Heart right ventricle (tissue), 16 donors: ENCODE measurements at regions not wholly inside any gene's neighbourhood (a gene's known extent, or its start where the extent isn't known, plus 50 kb on each side); places are given as distances from the start of the nearest gene placed in this dataset.

Experiments used
- ATAC-seq, 8 donors: fragments of 200-7000 bp; cut with Tn5 transposase; one replicate each; pipeline ENCODE4 v1.9.1; 2020; ENCODE audit warnings: mild to moderate bottlenecking in 8 of 8, moderate library complexity in 8 of 8, moderate number of reproducible peaks in 1 of 8
- DNase-seq, 2 donors: peaks; one replicate each; pipeline ENCODE4 v3.0.0-alpha.2; 2020
- H3K27ac ChIP-seq, 10 donors: fragments of 200-600 bp; sonication (generic) in 2 of 10; one replicate each; pipeline versions ENCODE4 v1.5.0 to v1.8.0; 2020 to 2022; ENCODE audit warnings: mild to moderate bottlenecking in 3 of 10
- H3K27me3 ChIP-seq, 7 donors: fragments of 200-600 bp; one replicate each; pipeline ENCODE4 v1.8.0; 2021 to 2022; ENCODE audit warnings: mild to moderate bottlenecking in 2 of 7
- H3K36me3 ChIP-seq, 9 donors: fragments of 200-600 bp; sonication (generic) in 1 of 9; one replicate each; pipeline versions ENCODE4 v1.5.0 to v1.8.0; 2020 to 2022; ENCODE audit warnings: mild to moderate bottlenecking in 2 of 9
- H3K4me1 ChIP-seq, 9 donors: fragments of 200-600 bp; sonication (generic) in 1 of 9; one replicate each; pipeline versions ENCODE4 v1.5.0 to v1.8.0; 2020 to 2022; ENCODE audit warnings: mild to moderate bottlenecking in 4 of 9
- H3K4me3 ChIP-seq, 10 donors: fragments of 200-600 bp; sonication (generic) in 2 of 10; one replicate each; pipeline versions ENCODE4 v1.5.0 to v1.8.0; 2020 to 2022; ENCODE audit warnings: mild to moderate bottlenecking in 7 of 10, moderate library complexity in 2 of 10
- H3K9me3 ChIP-seq, 11 donors: fragments of 200-600 bp in 10 of 11; sonication (generic) in 2 of 11; one replicate each; pipeline versions ENCODE4 v1.5.0 to v1.8.0; 2013 to 2022; ENCODE audit warnings: mild to moderate bottlenecking in 2 of 11, control low read depth in 1 of 11, moderate library complexity in 1 of 11
- WGBS, 2 donors: extraction: QIAGEN DNeasy Blood & Tissue Kit; methylation state at CpG; one replicate each; pipeline ENCODE4 v1.1.7; 2013; ENCODE audit warnings: inconsistent platforms in 1 of 2; 5-methylcytosine and 5-hydroxymethylcytosine counted together
- intact Hi-C, 10 donors: fragments of 100-400 bp; cut with DNase I; formaldehyde crosslinking; loops; one replicate each; pipeline versions ENCODE4 v1.11.1 to v1.14.2; 2022
- TF ChIP-seq, protein P1 (sequence below), 9 donors: fragments of 200-600 bp; sonication (generic) in 2 of 9; IDR thresholded peaks; one replicate each; pipeline versions ENCODE4 v1.5.0 to v1.8.0; 2021 to 2022; ENCODE audit warnings: antibody characterized with exemption in 9 of 9, mild to moderate bottlenecking in 5 of 9, moderate library complexity in 1 of 9
- donor health status: Arrhythmogenic right ventricular cardiomyopathy.
- donor health status: ischemic (EF 13 %, LVEDD 7.1; RV severe dilation, severe dysfunction).
- donor health status: healthy with polysubstance abuse.
- donor health status: DM: no; HTN: yes; CAD: no.
- donor health status: DM: no; HTN: no; CAD: no.
- donor health status: ischemic (EF 25% LVEDD 6.9; RV normal size, moderate dysfunction).
- donor health status: ischemic (EF 25% LVEDD 5.7; RV mildly dilated, moderate dysfunction).
- donor health status: healthy.
- donor health status: DM: yes; HTN: yes; CAD: no.
- donor health status: Ischemic cardiomyopathy.
- donor health status: ischemic (EF 35%, LVEDD 5.7; RV mildly dilated, moderate dysfunction).
- donor health status: nonischemic (EF 11% LVEDD 7.7; RV severe dilation, severe dysfunction).
- donor health status: DM: yes; HTN: yes; CAD: no.
- donor health status: PGD.
- donor health status: ischemic (EF 29% LVEDD 5.4; RV normal size, mild dysfunction).
- donor health status: nonischemic (EF 23%, LVEDD 6.1; RV moderate dilation, normal function).

GRCh38 chr1:147849098-147849895, 53.3 kb upstream of the GJA8 start:
- intact Hi-C loops, result no loop called here
- no peak overlapping the region for H3K4me3 ChIP-seq
- TF ChIP-seq, protein P1, sequence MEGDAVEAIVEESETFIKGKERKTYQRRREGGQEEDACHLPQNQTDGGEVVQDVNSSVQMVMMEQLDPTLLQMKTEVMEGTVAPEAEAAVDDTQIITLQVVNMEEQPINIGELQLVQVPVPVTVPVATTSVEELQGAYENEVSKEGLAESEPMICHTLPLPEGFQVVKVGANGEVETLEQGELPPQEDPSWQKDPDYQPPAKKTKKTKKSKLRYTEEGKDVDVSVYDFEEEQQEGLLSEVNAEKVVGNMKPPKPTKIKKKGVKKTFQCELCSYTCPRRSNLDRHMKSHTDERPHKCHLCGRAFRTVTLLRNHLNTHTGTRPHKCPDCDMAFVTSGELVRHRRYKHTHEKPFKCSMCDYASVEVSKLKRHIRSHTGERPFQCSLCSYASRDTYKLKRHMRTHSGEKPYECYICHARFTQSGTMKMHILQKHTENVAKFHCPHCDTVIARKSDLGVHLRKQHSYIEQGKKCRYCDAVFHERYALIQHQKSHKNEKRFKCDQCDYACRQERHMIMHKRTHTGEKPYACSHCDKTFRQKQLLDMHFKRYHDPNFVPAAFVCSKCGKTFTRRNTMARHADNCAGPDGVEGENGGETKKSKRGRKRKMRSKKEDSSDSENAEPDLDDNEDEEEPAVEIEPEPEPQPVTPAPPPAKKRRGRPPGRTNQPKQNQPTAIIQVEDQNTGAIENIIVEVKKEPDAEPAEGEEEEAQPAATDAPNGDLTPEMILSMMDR (IDR thresholded peaks at IDR 0.05), result no peak
- 74 to 79% methylated on average over 4 of the region's 4 CpGs for WGBS, 2 donors
- H3K36me3 ChIP-seq, result no peaks in the 10 kb centered on the region
- H3K9me3 ChIP-seq, result no peaks in the 10 kb centered on the region
- DNase-seq, result no peak
- no peak overlapping the region for H3K27ac ChIP-seq
- H3K27me3 ChIP-seq, result no peaks in the 10 kb centered on the region
- peaks cover 0 to 18% (median 0%) of the 10 kb centered on the region in 9 donors for H3K4me1 ChIP-seq
- no peak for ATAC-seq

DNA sequence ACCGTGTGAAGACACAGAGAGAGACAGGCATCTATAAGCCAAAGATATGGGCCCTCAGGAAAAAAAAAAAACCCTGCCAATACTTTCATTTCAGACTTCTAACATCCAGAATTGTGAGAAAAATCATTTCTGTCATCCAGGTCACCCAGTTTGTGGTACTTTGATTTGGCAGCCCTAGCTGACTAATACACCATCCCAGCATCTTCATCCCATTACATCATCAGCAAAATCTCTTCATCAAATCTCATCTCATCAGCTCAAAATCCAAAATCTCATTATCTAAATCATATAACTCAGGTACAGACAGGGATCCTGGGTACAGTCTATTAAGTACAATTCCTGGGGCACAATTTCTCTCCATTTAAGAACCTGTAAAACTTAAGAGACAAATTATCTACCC, 51.9 kb upstream of the GJA8 start:
- ATAC-seq (no peak), DNase-seq (no peak)
- intact Hi-C loops, result no loop called here
- Histone ChIP-seq H3K4me3 (no peak overlapping the region), H3K9me3 (no peaks in the 10 kb centered on the region), H3K36me3 (no peaks in the 10 kb centered on the region), H3K27ac (no peak overlapping the region), H3K4me1 (peaks cover 0 to 18% (median 0%) of the 10 kb centered on the region in 9 donors), H3K27me3 (peaks cover 0 to 7% (median 0%) of the 10 kb centered on the region in 7 donors)
- 90 to 94% methylated on average over 1 of the region's 1 CpG for WGBS, 2 donors
- TF ChIP-seq, protein P1 (IDR thresholded peaks at IDR 0.05), result no peak

DNA sequence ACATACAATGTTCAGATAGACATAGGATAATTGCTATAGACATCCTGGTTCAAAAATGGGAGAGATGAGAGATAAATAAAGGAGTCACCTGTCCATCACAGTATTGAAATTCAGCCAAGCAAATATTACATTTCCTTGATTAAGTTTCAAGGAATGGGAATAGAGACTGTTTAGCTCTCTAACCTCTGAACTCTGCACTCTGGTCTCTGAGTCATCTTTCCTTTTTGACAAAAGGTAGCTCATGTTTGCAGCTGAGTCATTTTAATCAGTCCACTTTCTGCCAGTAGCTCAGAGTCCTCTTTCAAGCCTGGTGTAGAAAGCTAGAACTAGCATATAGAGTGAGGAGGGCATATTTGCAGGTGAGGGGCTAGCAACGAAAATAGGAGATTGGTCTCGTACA, 51.4 kb upstream of the GJA8 start:
- 87 to 91% methylated on average over 2 of the region's 2 CpGs for WGBS, 2 donors
- ATAC-seq, result no peak

GRCh38 chr1:147852706-147853225, 49.8 kb upstream of the GJA8 start:
- no peak overlapping the region for H3K27ac ChIP-seq
- H3K27me3 ChIP-seq, result peaks cover 0 to 8% (median 0%) of the 10 kb centered on the region in 7 donors
- no peak for DNase-seq
- no peak for ATAC-seq
- no peaks in the 10 kb centered on the region for H3K36me3 ChIP-seq
- no peaks in the 10 kb centered on the region for H3K9me3 ChIP-seq
- TF ChIP-seq, protein P1 (IDR thresholded peaks at IDR 0.05), result no peak
- intact Hi-C loops, result no loop called here
- peaks cover 0 to 18% (median 0%) of the 10 kb centered on the region in 9 donors for H3K4me1 ChIP-seq
- WGBS, 2 donors, result 90 to 94% methylated on average over 1 of the region's 1 CpG
- H3K4me3 ChIP-seq, result no peak overlapping the region

More for the DNA sequence above, 51.4 kb upstream of the GJA8 start:
- Histone ChIP-seq H3K27me3 (peaks cover 0 to 8% (median 0%) of the 10 kb centered on the region in 7 donors), H3K27ac (no peak overlapping the region), H3K4me3 (no peak overlapping the region), H3K9me3 (no peaks in the 10 kb centered on the region), H3K4me1 (peaks cover 0 to 18% (median 0%) of the 10 kb centered on the region in 9 donors), H3K36me3 (no peaks in the 10 kb centered on the region)
- DNase-seq, result no peak
- TF ChIP-seq, protein P1 (IDR thresholded peaks at IDR 0.05), result no peak
- intact Hi-C loops, result no loop called here
